HEK293 (cell line): ENCODE measurements at regions not wholly inside any gene's neighbourhood (a gene's known extent, or its start where the extent isn't known, plus 50 kb on each side); places are given as distances from the start of the nearest gene placed in this dataset.

ENCODE experiments used
- CTCF ChIA-PET: fragments of 350-600 bp; formaldehyde crosslinking; extraction: SDS; loops from one replicate; lab custom pipeline; 2021; ENCODE audit warnings: antibody characterized with exemption; lab: Yijun Ruan, JAX
- POLR2A ChIA-PET: fragments of 300-600 bp; formaldehyde crosslinking; extraction: SDS; loops from one replicate; lab custom pipeline; 2020; ENCODE audit warnings: antibody characterized with exemption, inconsistent platforms; lab: Yijun Ruan, JAX
- H3K27ac ChIP-seq: fragments of 200-500 bp; sonication (Bioruptor generic); 2 replicates; pipeline ENCODE4 v1.5.1; 2014; ENCODE audit warnings: low read depth, low read length, control low read depth, inconsistent platforms; ENCODE audit errors: extremely low read depth
- H3K36me3 ChIP-seq, 2 experiments: fragments of 200-500 bp in 1 of 2; sonication (Bioruptor generic) in 1 of 2; 1 replicate in 1 of 2; 2 replicates in 1 of 2; pipeline ENCODE4 v1.5.1; 2014 to 2017; ENCODE audit warnings: inconsistent platforms in 2 of 2, low read length in 2 of 2; ENCODE audit not compliant: control insufficient read depth in 2 of 2, insufficient read depth in 1 of 2
- H3K4me1 ChIP-seq: fragments of 200-500 bp; sonication (Bioruptor generic); 2 replicates; pipeline ENCODE4 v1.5.1; 2014; ENCODE audit warnings: mild to moderate bottlenecking, low read length, inconsistent platforms; ENCODE audit not compliant: control insufficient read depth, insufficient read depth
- H3K4me3 ChIP-seq: 2 replicates; pipeline ENCODE4 v1.5.1; 2011; ENCODE audit warnings: low read depth, mild to moderate bottlenecking, control low read depth, low read length, moderate library complexity
- H3K9me3 ChIP-seq: fragments of 200-500 bp; sonication (Bioruptor generic); 2 replicates; pipeline ENCODE4 v1.5.1; 2014; ENCODE audit warnings: low read depth, low read length, inconsistent platforms; ENCODE audit not compliant: control insufficient read depth, insufficient read depth
- BCL11B ChIP-seq: fragments of 450-650 bp; formaldehyde crosslinking; IDR thresholded peaks from 2 replicates; pipeline ENCODE4 v1.5.1; 2016; ENCODE audit warnings: low read depth, missing biosample characterization, missing genetic modification characterization
- GLI4 ChIP-seq: fragments of 450-650 bp; formaldehyde crosslinking; IDR thresholded peaks from 2 replicates; pipeline ENCODE4 v1.5.1; 2016; ENCODE audit warnings: missing biosample characterization, missing genetic modification characterization
- GLIS1 ChIP-seq: fragments of 450-650 bp; formaldehyde crosslinking; IDR thresholded peaks from 2 replicates; pipeline ENCODE4 v1.5.1; 2016; ENCODE audit warnings: missing biosample characterization, missing genetic modification characterization
- KLF10 ChIP-seq: fragments of 450-650 bp; IDR thresholded peaks from 2 replicates; pipeline ENCODE4 v1.5.1; 2018; ENCODE audit warnings: missing biosample characterization, mild to moderate bottlenecking, missing genetic modification characterization
- PRDM10 ChIP-seq: fragments of 450-650 bp; formaldehyde crosslinking; IDR thresholded peaks from 2 replicates; pipeline ENCODE4 v1.5.1; 2016; ENCODE audit warnings: missing biosample characterization, missing genetic modification characterization
- SCRT2 ChIP-seq: fragments of 450-650 bp; formaldehyde crosslinking; IDR thresholded peaks from 2 replicates; pipeline ENCODE4 v1.5.1; 2016; ENCODE audit warnings: missing biosample characterization, missing genetic modification characterization
- SETDB1 ChIP-seq: IDR thresholded peaks from one replicate; pipeline ENCODE4 v1.6.1; 2017; ENCODE audit warnings: mild to moderate bottlenecking, low read length, moderate library complexity, mixed read lengths; ENCODE audit not compliant: insufficient read length
- WT1 ChIP-seq: fragments of 450-650 bp; formaldehyde crosslinking; IDR thresholded peaks from 2 replicates; pipeline ENCODE4 v1.5.1; 2016; ENCODE audit warnings: missing biosample characterization, missing genetic modification characterization
- ZBTB26 ChIP-seq: fragments of 450-650 bp; formaldehyde crosslinking; optimal IDR thresholded peaks from 2 replicates; pipeline ENCODE3; 2016; ENCODE audit warnings: missing biosample characterization, mild to moderate bottlenecking, missing genetic modification characterization
- ZFP41 ChIP-seq: fragments of 450-650 bp; formaldehyde crosslinking; IDR thresholded peaks from 2 replicates; pipeline ENCODE4 v1.5.1; 2016; ENCODE audit warnings: missing biosample characterization, missing genetic modification characterization, borderline replicate concordance
- ZIC2 ChIP-seq: fragments of 450-650 bp; formaldehyde crosslinking; IDR thresholded peaks from 2 replicates; pipeline ENCODE4 v1.5.1; 2016; ENCODE audit warnings: missing biosample characterization, missing genetic modification characterization
- ZNF169 ChIP-seq: fragments of 450-650 bp; formaldehyde crosslinking; IDR thresholded peaks from 2 replicates; pipeline ENCODE4 v1.5.1; 2016; ENCODE audit warnings: missing biosample characterization, missing genetic modification characterization
- ZNF175 ChIP-seq: fragments of 450-650 bp; formaldehyde crosslinking; IDR thresholded peaks from 2 replicates; pipeline ENCODE4 v1.5.1; 2016; ENCODE audit warnings: missing biosample characterization, missing genetic modification characterization
- ZNF214 ChIP-seq: fragments of 450-650 bp; formaldehyde crosslinking; IDR thresholded peaks from 2 replicates; pipeline ENCODE4 v1.5.1; 2017; ENCODE audit warnings: missing biosample characterization, mild to moderate bottlenecking, missing genetic modification characterization, borderline replicate concordance
- ZNF335 ChIP-seq: fragments of 450-650 bp; formaldehyde crosslinking; conservative IDR thresholded peaks from 2 replicates; pipeline ENCODE4 v1.5.1; 2016; ENCODE audit warnings: missing biosample characterization, missing genetic modification characterization
- ZNF350 ChIP-seq: fragments of 450-650 bp; formaldehyde crosslinking; IDR thresholded peaks from 2 replicates; pipeline ENCODE4 v1.5.0; 2017; ENCODE audit warnings: missing biosample characterization, mild to moderate bottlenecking, missing genetic modification characterization
- ZNF426 ChIP-seq: fragments of 450-650 bp; formaldehyde crosslinking; IDR thresholded peaks from 2 replicates; pipeline ENCODE4 v1.5.1; 2017; ENCODE audit warnings: missing biosample characterization, missing genetic modification characterization, mild to moderate bottlenecking, inconsistent platforms, moderate library complexity
- ZNF571 ChIP-seq: fragments of 450-650 bp; formaldehyde crosslinking; IDR thresholded peaks from 2 replicates; pipeline ENCODE4 v1.5.0; 2017; ENCODE audit warnings: missing biosample characterization, missing genetic modification characterization
- ZNF660 ChIP-seq: fragments of 450-650 bp; IDR thresholded peaks from 2 replicates; pipeline ENCODE4 v1.5.1; 2018; ENCODE audit warnings: missing biosample characterization, mild to moderate bottlenecking, missing genetic modification characterization
- ZNF701 ChIP-seq: fragments of 450-650 bp; formaldehyde crosslinking; IDR thresholded peaks from 2 replicates; pipeline ENCODE4 v1.5.1; 2016; ENCODE audit warnings: missing biosample characterization, missing genetic modification characterization
- ZNF843 ChIP-seq: fragments of 450-650 bp; formaldehyde crosslinking; IDR thresholded peaks from 2 replicates; pipeline ENCODE4 v1.5.1; 2016; ENCODE audit warnings: missing biosample characterization, missing genetic modification characterization
- TF ChIP-seq, protein P1 (sequence below): fragments of 450-650 bp; formaldehyde crosslinking; IDR thresholded peaks from 2 replicates; pipeline ENCODE4 v1.5.1; 2016; ENCODE audit warnings: missing biosample characterization, missing genetic modification characterization
- TF ChIP-seq, protein P2 (sequence below): fragments of 450-650 bp; formaldehyde crosslinking; IDR thresholded peaks from 2 replicates; pipeline ENCODE4 v1.5.1; 2016; ENCODE audit warnings: missing biosample characterization, missing genetic modification characterization

DNA sequence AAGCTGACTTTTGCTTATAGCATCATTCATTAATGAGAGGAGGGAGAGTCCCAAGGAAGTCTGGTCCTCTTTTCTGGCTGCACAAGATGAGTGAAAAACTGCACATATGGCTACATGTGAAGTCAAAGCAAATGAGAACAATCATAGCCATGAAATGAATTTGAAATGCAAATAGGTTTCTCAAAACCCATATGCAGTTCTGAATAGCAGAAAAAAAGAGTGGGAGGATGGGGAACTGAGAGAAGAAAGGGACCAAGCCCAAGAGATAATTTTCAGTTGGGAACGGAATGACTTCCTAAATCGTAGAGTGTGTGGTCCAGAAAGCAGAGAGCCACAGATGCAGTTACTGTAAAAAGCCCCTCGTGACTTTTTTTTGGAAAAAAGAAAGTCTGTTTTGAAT lies 66.3 kb downstream of the GTPBP8 start (continued):
- TF ChIP-seq ZNF426 (tag by site-specific recombination): no peak
- TF ChIP-seq SETDB1: no peak
- TF ChIP-seq GLIS1 (tag by site-specific recombination): no peak
- TF ChIP-seq ZIC2 (tag by site-specific recombination): no peak
- TF ChIP-seq ZNF175 (tag by site-specific recombination): no peak
- no peak for TF ChIP-seq ZNF660 (tag by site-specific recombination)
- no peak for TF ChIP-seq SCRT2 (tag by site-specific recombination)
- no peak for TF ChIP-seq ZNF843 (tag by site-specific recombination)
- TF ChIP-seq, all 188 proteins: peak for 0

DNA sequence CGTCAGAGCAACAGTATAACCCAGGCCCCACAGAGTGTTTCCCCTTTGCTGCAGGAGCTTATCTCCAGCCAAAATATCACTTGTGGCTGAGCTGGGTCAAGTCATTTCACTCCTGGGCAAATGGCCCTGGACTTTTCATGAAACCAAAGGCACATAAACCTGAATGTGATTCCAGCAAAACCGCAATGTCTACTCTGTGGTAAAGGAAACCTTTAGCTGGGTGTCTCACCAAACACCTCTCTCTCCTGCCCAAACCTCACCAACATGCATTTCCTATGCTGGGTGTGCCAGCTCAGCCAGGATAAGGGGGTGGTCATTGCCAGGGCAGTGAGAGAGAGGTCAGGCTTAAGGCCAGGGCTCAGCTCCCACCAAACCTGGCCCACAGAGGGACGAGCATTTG lies 67.4 kb downstream of the GTPBP8 start:
- POLR2A ChIA-PET: interaction anchor here (1.1 kb wide), 1 partner anchor 198 kb away, joined by 3 read pairs; no protein-coding TSS in a partner anchor
- H3K4me1 ChIP-seq: no peaks in the 10 kb centered on the region
- TF ChIP-seq, protein P1, sequence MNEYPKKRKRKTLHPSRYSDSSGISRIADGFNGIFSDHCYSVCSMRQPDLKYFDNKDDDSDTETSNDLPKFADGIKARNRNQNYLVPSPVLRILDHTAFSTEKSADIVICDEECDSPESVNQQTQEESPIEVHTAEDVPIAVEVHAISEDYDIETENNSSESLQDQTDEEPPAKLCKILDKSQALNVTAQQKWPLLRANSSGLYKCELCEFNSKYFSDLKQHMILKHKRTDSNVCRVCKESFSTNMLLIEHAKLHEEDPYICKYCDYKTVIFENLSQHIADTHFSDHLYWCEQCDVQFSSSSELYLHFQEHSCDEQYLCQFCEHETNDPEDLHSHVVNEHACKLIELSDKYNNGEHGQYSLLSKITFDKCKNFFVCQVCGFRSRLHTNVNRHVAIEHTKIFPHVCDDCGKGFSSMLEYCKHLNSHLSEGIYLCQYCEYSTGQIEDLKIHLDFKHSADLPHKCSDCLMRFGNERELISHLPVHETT (tag by site-specific recombination): no peak
- TF ChIP-seq WT1 (tag by site-specific recombination): no peak
- TF ChIP-seq KLF10 (tag by site-specific recombination): no peak
- no peak for TF ChIP-seq ZNF214
- no peak for TF ChIP-seq ZNF169 (tag by site-specific recombination)
- no peak for TF ChIP-seq ZFP41 (tag by site-specific recombination)
- no peak for TF ChIP-seq ZNF701

GRCh38 chr3:113062705-113063104 lies 71.9 kb downstream of the GTPBP8 start:
- no peak overlapping the region for H3K27ac ChIP-seq
- no peak overlapping the region for H3K4me3 ChIP-seq
- H3K9me3 ChIP-seq: no peaks in the 10 kb centered on the region
- POLR2A ChIA-PET: interaction anchor here (0.5 kb wide), 1 partner anchor 24 kb away, joined by 3 read pairs; no protein-coding TSS in a partner anchor
- no peaks in the 10 kb centered on the region for H3K4me1 ChIP-seq
- no peaks in the 10 kb centered on the region for H3K36me3 ChIP-seq
- CTCF ChIA-PET: no interaction called here
- TF ChIP-seq BCL11B (tag by site-specific recombination) (no peak), ZNF571 (no peak), ZBTB26 (tag by site-specific recombination) (no peak), ZNF660 (tag by site-specific recombination) (no peak), PRDM10 (tag by site-specific recombination) (no peak), ZNF335 (tag by site-specific recombination) (no peak), GLI4 (tag by site-specific recombination) (no peak), SETDB1 (no peak), ZNF350 (tag by site-specific recombination) (no peak)
- TF ChIP-seq, protein P2, sequence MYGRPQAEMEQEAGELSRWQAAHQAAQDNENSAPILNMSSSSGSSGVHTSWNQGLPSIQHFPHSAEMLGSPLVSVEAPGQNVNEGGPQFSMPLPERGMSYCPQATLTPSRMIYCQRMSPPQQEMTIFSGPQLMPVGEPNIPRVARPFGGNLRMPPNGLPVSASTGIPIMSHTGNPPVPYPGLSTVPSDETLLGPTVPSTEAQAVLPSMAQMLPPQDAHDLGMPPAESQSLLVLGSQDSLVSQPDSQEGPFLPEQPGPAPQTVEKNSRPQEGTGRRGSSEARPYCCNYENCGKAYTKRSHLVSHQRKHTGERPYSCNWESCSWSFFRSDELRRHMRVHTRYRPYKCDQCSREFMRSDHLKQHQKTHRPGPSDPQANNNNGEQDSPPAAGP (tag by site-specific recombination): no peak
- TF ChIP-seq, all 188 proteins: peak for 0

More for the DNA sequence above, 67.4 kb downstream of the GTPBP8 start:
- no peaks in the 10 kb centered on the region for H3K9me3 ChIP-seq
- CTCF ChIA-PET: interaction anchor here (0.5 to 1.3 kb wide), 3 partner anchors 143 to 386 kb away, joined by 3 read pairs; no protein-coding TSS in a partner anchor
- H3K4me3 ChIP-seq: no peak overlapping the region
- no peaks in the 10 kb centered on the region for H3K36me3 ChIP-seq
- H3K27ac ChIP-seq: no peak overlapping the region
